Stimulated activated CD4-positive, alpha-beta T cell treated with anti-CD3 and anti-CD28 coated beads, TNF-alpha, amount 100 ng/mL, for 48 hours (primary cell): ENCODE measurements at regions not wholly inside any gene's neighbourhood (a gene's known extent, or its start where the extent isn't known, plus 50 kb on each side); places are given as distances from the start of the nearest gene placed in this dataset.
"Not testable (repeated sequence)": the region's sequence is repeated elsewhere in the genome, so short reads cannot be mapped to it uniquely, and the experiment has no call there.

Experiments
- DNase-seq, 3 donors: peaks; one replicate each; pipeline ENCODE4 v3.0.0-alpha.2; 2020; ENCODE audit warnings: low read depth in 3 of 3

GRCh38 chr3:194189243-194189791 lies 53.4 kb downstream of the HES1 start:
- DNase-seq = no peak

GRCh38 chr3:194191850-194192249 lies 55.9 kb downstream of the HES1 start:
- not testable (repeated sequence) for DNase-seq

- DNase-seq = no peak
Measured at GRCh38 chr3:194194051-194194756, 58.3 kb downstream of the HES1 start.

GRCh38 chr3:194194757-194195085 lies 58.8 kb downstream of the HES1 start:
- no peak for DNase-seq

GRCh38 chr3:194195611-194196010 lies 59.7 kb downstream of the HES1 start:
- no peak for DNase-seq

- no peak for DNase-seq
Measured at GRCh38 chr3:194196876-194197275, 60.9 kb downstream of the HES1 start.

GRCh38 chr3:194197396-194197960 lies 61.5 kb downstream of the HES1 start:
- no peak for DNase-seq

GRCh38 chr3:194197981-194198695 lies 62.2 kb downstream of the HES1 start:
- DNase-seq = no peak

GRCh38 chr3:194198938-194199337 lies 63.0 kb downstream of the HES1 start:
- DNase-seq = no peak

GRCh38 chr3:194200422-194201081 lies 64.6 kb downstream of the HES1 start:
- no peak for DNase-seq

GRCh38 chr3:194201953-194202666 lies 66.2 kb downstream of the HES1 start:
- DNase-seq = no peak

- peak in 1 of 3 donors; percentile 2 for DNase-seq
Measured at GRCh38 chr3:194203482-194204041, 67.6 kb downstream of the HES1 start.

GRCh38 chr3:194204042-194204987 lies 68.4 kb downstream of the HES1 start:
- no peak for DNase-seq

- DNase-seq = peak in 1 of 3 donors; percentile 9
Measured at GRCh38 chr3:194205675-194206133, 69.8 kb downstream of the HES1 start.

GRCh38 chr3:194206320-194206719 lies 70.4 kb downstream of the HES1 start:
- DNase-seq = no peak

- DNase-seq = no peak
Measured at GRCh38 chr3:194208709-194209108, 72.8 kb downstream of the HES1 start.

- no peak for DNase-seq
Measured at GRCh38 chr3:194212161-194212844, 76.4 kb downstream of the HES1 start.

- DNase-seq = no peak
Measured at GRCh38 chr3:194212845-194213331, 76.9 kb downstream of the HES1 start.

GRCh38 chr3:194215392-194215791 lies 79.4 kb downstream of the HES1 start:
- DNase-seq = no peak
